ENCODE measurements at regions not wholly inside any gene's neighbourhood (a gene's known extent, or its start where the extent isn't known, plus 50 kb on each side); places are given as distances from the start of the nearest gene placed in this dataset.

DNA sequence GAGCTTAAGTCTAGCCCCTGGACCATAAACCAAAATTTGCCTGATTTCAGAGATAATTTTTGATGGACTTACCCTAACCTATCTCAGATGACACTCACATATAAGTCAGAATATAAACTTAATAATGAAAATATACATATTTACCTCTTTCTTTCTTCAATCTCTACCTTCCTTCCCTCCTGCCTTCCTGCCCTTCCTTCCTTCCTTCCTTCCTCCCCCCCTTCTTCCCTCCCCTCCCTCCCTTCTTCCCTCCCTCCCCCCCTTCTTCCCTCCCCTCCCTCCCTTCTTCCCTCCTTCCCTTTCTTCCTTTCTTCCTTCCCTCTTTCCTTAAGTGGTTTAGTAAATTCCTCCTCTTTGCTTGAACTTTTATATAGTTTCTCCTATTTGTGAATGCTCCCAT, 88.7 kb downstream of the EDNRB start:
- Histone ChIP-seq H3K9me3 (no peaks in the 10 kb centered on the region), H3K36me3 (ENCODE audit: low read depth) (no peaks in the 10 kb centered on the region), H3K4me1 (ENCODE audit: low read depth) (no peaks in the 10 kb centered on the region), H3K4me3 (no peak overlapping the region)
- DNase-seq (no peak), ATAC-seq (no peak)
- TF ChIP-seq, protein P1, sequence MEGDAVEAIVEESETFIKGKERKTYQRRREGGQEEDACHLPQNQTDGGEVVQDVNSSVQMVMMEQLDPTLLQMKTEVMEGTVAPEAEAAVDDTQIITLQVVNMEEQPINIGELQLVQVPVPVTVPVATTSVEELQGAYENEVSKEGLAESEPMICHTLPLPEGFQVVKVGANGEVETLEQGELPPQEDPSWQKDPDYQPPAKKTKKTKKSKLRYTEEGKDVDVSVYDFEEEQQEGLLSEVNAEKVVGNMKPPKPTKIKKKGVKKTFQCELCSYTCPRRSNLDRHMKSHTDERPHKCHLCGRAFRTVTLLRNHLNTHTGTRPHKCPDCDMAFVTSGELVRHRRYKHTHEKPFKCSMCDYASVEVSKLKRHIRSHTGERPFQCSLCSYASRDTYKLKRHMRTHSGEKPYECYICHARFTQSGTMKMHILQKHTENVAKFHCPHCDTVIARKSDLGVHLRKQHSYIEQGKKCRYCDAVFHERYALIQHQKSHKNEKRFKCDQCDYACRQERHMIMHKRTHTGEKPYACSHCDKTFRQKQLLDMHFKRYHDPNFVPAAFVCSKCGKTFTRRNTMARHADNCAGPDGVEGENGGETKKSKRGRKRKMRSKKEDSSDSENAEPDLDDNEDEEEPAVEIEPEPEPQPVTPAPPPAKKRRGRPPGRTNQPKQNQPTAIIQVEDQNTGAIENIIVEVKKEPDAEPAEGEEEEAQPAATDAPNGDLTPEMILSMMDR (IDR thresholded peaks at IDR 0.05): no peak
- intact Hi-C loops (cut with DNase I, micrococcal nuclease): no loop called here

DNA sequence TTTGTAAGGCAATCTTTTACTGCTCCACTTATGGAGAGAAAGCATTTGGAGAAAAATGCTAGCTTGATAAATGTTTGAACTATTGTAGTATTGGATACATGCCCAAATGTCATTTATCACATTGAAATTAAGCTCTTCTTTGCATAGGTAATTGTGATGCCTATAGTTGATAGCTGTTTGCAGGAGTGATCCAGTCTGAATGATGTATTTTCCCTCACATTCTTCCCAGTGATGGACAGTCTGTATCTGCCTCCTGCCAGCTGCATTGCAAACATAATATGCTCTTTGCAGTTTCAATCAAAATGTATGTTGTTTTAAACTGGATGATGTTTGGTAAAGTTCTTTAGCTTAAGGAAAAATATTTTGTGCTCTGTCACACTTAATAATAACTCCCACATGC, 89.8 kb downstream of the EDNRB start:
- intact Hi-C loops (cut with DNase I, micrococcal nuclease): no loop called here

DNA sequence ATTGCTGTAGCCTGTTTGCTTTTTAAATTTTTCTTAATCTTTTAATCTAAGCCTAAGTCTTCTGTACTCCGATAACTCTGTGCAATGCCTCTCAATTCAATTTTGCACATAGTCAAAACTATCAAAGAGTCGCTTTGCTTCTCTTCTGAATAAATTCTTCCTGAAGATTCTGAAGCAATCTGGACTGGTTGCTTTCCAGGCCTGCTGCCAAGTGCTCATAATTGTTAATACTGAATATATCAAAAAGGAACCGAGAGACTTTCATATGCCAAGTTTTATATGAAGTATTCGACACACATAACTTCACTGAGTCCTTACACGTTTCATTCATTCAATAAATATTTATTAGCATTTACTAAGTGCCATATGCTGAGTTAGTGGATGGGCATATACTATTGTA, 91.3 kb downstream of the EDNRB start:
- Histone ChIP-seq H3K36me3 (ENCODE audit: low read depth) (no peaks in the 10 kb centered on the region), H3K4me1 (ENCODE audit: low read depth) (no peaks in the 10 kb centered on the region), H3K9me3 (no peaks in the 10 kb centered on the region), H3K4me3 (no peak overlapping the region)
- DNase-seq (no peak), ATAC-seq (no peak)
- intact Hi-C loops (cut with DNase I, micrococcal nuclease): no loop called here
- TF ChIP-seq, protein P1 (IDR thresholded peaks at IDR 0.05): no peak

More for the DNA sequence above, 89.8 kb downstream of the EDNRB start:
- no peak for ATAC-seq
- DNase-seq: no peak
- H3K4me1 ChIP-seq (ENCODE audit: low read depth): no peaks in the 10 kb centered on the region
- H3K9me3 ChIP-seq: no peaks in the 10 kb centered on the region
- H3K36me3 ChIP-seq (ENCODE audit: low read depth): no peaks in the 10 kb centered on the region
- TF ChIP-seq, protein P1 (IDR thresholded peaks at IDR 0.05): no peak
- H3K4me3 ChIP-seq: no peak overlapping the region

DNA sequence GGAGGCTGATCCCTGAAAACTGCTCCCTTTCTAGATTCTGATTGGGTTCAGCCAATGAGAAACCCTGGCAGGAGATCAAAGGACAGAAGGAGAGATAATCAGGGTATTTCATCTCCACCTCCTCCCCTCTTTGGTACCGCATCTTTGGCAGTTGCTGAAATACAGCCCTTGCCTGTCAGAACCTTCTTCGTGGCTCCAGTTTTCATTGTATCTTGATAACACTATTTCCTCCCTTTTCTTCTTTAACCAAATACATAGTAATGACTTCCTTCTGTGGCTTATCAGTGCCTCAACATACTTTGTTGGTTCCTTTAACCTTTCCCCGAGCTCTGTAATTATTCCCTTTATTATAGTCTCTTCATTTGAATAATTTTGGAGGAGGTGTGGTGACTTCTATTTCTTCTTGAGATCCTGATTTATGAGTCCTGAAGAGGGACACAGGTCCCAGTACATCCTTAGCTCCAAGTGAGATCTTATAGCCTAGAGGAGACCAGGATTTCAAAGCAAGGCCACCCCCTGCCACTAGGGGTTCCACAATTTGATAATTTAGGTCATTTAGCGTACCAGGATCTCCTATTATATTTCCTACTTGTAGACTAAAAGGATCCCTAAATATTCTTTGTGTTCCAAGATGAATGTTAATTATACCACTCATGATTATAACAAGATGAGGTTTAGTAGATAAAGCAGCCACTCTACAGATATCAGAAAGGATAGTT, 98.0 kb downstream of the EDNRB start:
- H3K4me3 ChIP-seq: no peak overlapping the region
- H3K9me3 ChIP-seq: no peaks in the 10 kb centered on the region
- TF ChIP-seq, protein P1 (IDR thresholded peaks at IDR 0.05): no peak
- H3K36me3 ChIP-seq (ENCODE audit: low read depth): no peaks in the 10 kb centered on the region
- no peaks in the 10 kb centered on the region for H3K4me1 ChIP-seq (ENCODE audit: low read depth)
- ATAC-seq (no peak), DNase-seq (no peak)
- intact Hi-C loops (cut with DNase I, micrococcal nuclease): no loop called here

DNA sequence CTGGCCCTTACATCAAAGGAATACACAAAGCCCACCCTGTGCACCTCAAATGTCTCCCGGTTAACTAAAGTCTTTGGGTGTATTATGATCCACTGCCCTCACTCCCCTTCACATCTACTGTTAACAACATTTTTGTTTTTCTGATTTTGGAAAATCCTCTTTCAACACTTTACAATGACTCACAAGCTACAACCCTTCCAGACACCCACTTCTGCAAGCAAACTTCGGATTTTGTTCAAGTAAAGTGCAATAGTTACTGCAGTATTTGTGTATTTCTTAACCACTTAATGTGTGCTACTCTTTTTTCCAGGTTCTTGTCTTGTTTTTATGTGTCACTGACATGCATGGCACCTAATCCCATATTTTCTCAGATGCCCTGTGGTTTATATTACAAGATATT, 101.1 kb downstream of the EDNRB start:
- Histone ChIP-seq H3K4me1 (ENCODE audit: low read depth) (no peaks in the 10 kb centered on the region), H3K4me3 (no peak overlapping the region), H3K36me3 (ENCODE audit: low read depth) (no peaks in the 10 kb centered on the region), H3K9me3 (no peaks in the 10 kb centered on the region)
- ATAC-seq (no peak), DNase-seq (no peak)
- intact Hi-C loops (cut with DNase I, micrococcal nuclease): no loop called here
- TF ChIP-seq, protein P1 (IDR thresholded peaks at IDR 0.05): no peak

DNA sequence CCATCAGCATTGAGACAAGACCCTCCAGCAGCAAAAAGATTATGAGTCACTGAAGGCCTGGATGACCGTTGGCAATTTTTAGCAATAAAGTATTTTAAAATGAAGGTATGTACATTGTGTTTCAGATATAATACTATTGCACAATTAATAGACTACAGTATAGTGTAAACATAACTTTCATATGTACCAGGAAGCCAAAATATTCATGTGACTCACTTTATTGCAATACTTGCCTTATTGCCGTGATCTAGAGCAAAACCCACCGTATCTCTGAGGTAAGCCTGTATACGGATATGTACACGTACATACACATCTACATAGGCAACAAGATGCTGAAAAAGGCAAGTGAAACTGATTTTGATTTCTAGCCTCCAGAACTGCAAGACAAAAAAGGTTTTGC, 103.3 kb downstream of the EDNRB start:
- intact Hi-C loops (cut with DNase I, micrococcal nuclease): no loop called here
- Histone ChIP-seq H3K9me3 (no peaks in the 10 kb centered on the region), H3K4me3 (no peak overlapping the region), H3K4me1 (ENCODE audit: low read depth) (no peaks in the 10 kb centered on the region), H3K36me3 (ENCODE audit: low read depth) (no peaks in the 10 kb centered on the region)
- TF ChIP-seq, protein P1 (IDR thresholded peaks at IDR 0.05): no peak
- ATAC-seq (no peak), DNase-seq (no peak)

Data from mucosa of descending colon (tissue), 3 donors.